ENCODE measurements at regions not wholly inside any gene's neighbourhood (a gene's known extent, or its start where the extent isn't known, plus 50 kb on each side); places are given as distances from the start of the nearest gene placed in this dataset.

GRCh38 chr3:105228696-105229095 lies 138.0 kb upstream of the ALCAM start:
- 90% methylated on average over 3 of the region's 3 CpGs; no CpG with 5 or more reads in 1 of the 2 experiments for WGBS, 2 experiments (ENCODE audit: extremely low coverage in 1 of 2, insufficient coverage in 1 of 2, insufficient read length in 1 of 2, insufficient replicate concordance in 2 of 2, low coverage in 1 of 2, low lambda C conversion rate in 2 of 2, missing lambda C conversion rate in 1 of 2)
- Histone ChIP-seq H3K4me1 (replicated peaks in 1 of 4; ENCODE audit: control insufficient read depth in 3 of 4, insufficient read depth in 4 of 4, low read length in 3 of 4) (no peaks in the 10 kb centered on the region; a peak in 1 of 7 replicates), H3K23ac (ENCODE audit: insufficient read length) (no peak overlapping the region), H3K9me3 (ENCODE audit: insufficient read depth in 2 of 2, low read depth in 1 of 2, low read length in 1 of 2) (peaks cover 0 to 4% of the 10 kb centered on the region in 2 experiments; a peak in 3 of 4 replicates), H3K18ac (ENCODE audit: extremely low read depth, low read length) (no peak overlapping the region), H3K4ac (replicated peaks; ENCODE audit: insufficient read length, low read depth, low read length) (no peak overlapping the region), H3K56ac (replicated peaks; ENCODE audit: insufficient read length, low read depth, low read length) (no peak overlapping the region), H3K9ac (replicated peaks in 1 of 4; ENCODE audit: extremely low read depth in 1 of 4, low read depth in 3 of 4, low read length in 3 of 4) (no peak overlapping the region), H4K5ac (ENCODE audit: insufficient read length, low read depth, low read length) (no peak overlapping the region), H2BK12ac (ENCODE audit: low read depth, low read length) (no peak overlapping the region), H2AK5ac (ENCODE audit: low read depth, low read length) (no peak overlapping the region), H4K91ac (replicated peaks; ENCODE audit: insufficient read length, low read length) (no peak overlapping the region), H3K4me3 (ENCODE audit: extremely low read depth in 1 of 4, insufficient read depth in 2 of 4, low read depth in 3 of 4, low read length in 4 of 4) (no peak overlapping the region), H3K79me1 (ENCODE audit: low read depth, low read length) (no peaks in the 10 kb centered on the region), H3K27me3 (replicated peaks in 1 of 4; ENCODE audit: control insufficient read depth in 3 of 4, extremely low read depth in 1 of 4, insufficient read depth in 3 of 4, low read length in 3 of 4) (no peaks in the 10 kb centered on the region), H3K23me2 (ENCODE audit: low read depth, low read length) (no peaks in the 10 kb centered on the region), H3K79me2 (ENCODE audit: control insufficient read depth in 1 of 2, insufficient read depth in 2 of 2, low read length in 2 of 2) (no peaks in the 10 kb centered on the region), H2BK15ac (ENCODE audit: low read length) (no peak overlapping the region), H2BK5ac (ENCODE audit: low read depth, low read length) (no peak overlapping the region), H3K27ac (ENCODE audit: low read depth, low read length) (no peak overlapping the region), H2AFZ (ENCODE audit: low read length) (no peak overlapping the region), H3K36me3 (ENCODE audit: control insufficient read depth in 2 of 4, insufficient read depth in 4 of 4, low read length in 3 of 4) (no peaks in the 10 kb centered on the region), H3K4me2 (ENCODE audit: insufficient read depth in 1 of 2, low read depth in 2 of 2, low read length in 2 of 2) (no peak overlapping the region), H4K8ac (ENCODE audit: extremely low read depth, insufficient read depth, low read length) (no peak overlapping the region), H3K14ac (ENCODE audit: insufficient read length) (no peak overlapping the region), H2BK20ac (ENCODE audit: low read length) (no peak overlapping the region), H2BK120ac (replicated peaks; ENCODE audit: low read depth, low read length) (no peak overlapping the region), H4K20me1 (replicated peaks in 1 of 2; ENCODE audit: control insufficient read depth in 1 of 2, insufficient read depth in 2 of 2, low read length in 2 of 2) (no peaks in the 10 kb centered on the region)
- TF ChIP-seq SP2 (IDR thresholded peaks at IDR 0.05; ENCODE audit: low read length) (no peak), SIRT6 (IDR thresholded peaks at IDR 0.05; ENCODE audit: low read length) (no peak), CREB1 (IDR thresholded peaks at IDR 0.05) (no peak), TCF12 (IDR thresholded peaks at IDR 0.05; ENCODE audit: low read depth, low read length) (no peak)
- ChIA-PET POLR2A (ENCODE audit: partially characterized antibody) (no interaction called here), CTCF (ENCODE audit: partially characterized antibody) (interaction anchor here (1.0 kb wide), 1 partner anchor 10 kb away, joined by 3 read pairs; no protein-coding TSS in a partner anchor)
- DNase-seq (ENCODE audit: low read depth in 1 of 2, low spot score in 2 of 2) (no peak), FAIRE-seq (no peak)
